ENCODE measurements at regions not wholly inside any gene's neighbourhood (a gene's known extent, or its start where the extent isn't known, plus 50 kb on each side); places are given as distances from the start of the nearest gene placed in this dataset.
"Not testable (repeated sequence)": the region's sequence is repeated elsewhere in the genome, so short reads cannot be mapped to it uniquely, and the experiment has no call there.

DNA sequence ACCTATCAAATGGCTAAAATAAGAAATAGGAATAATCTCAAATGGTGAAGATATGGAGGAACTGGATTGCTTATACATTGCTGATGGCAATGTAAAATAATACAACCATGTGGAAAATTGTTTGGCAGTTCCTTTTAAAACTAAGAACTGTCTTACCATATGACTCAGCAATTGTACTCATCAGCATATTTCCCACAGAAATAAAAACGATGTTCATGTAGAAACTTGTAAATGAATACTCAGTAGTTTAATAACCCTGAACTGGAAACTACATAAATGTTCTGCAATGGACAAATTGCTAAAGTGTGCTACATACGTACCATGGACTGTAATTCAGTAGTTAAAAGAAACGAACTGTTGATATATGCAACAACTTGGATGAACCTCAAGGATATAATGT lies 253.9 kb upstream of the RBMS3 start:
- in situ Hi-C loops (cut with MboI; ENCODE audit: low pct_unique_long_range_greater_than_20kb in 2 of 9, low sequenced_read_pairs in 9 of 9, unreplicated experiment in 9 of 9), result no loop called here
- ATAC-seq (replicated peaks in 6 of 8), result peak in 3 of 8 experiments; percentile 54 to 82 (median 64)
- Histone ChIP-seq H3K4me3 (no peak overlapping the region), H3K27ac (no peak overlapping the region), H3K4me1 (replicated peaks in 1 of 2) (no peaks in the 10 kb centered on the region)
- 0 to 100% (median 87%) methylated on average over 1 to 3 of the region's 3 CpGs; no CpG with 5 or more reads in 1 of the 10 experiments for WGBS, 10 experiments

DNA sequence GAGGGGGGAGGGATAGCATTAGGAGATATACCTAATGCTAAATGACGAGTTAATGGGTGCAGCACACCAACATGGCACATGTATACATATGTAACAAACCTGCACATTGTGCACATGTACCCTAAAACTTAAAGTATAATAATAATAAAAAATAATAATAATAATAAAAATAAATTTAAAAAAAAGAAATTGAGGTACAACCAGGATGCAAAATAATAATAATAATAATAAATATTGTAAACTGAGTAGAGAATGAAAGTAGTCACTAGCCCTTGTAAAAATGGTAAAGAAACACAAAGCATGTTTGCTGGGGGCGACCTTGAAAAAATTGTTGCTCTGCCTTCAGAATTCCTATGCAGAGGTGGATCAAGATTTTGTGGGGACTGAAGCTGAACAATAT lies 249.7 kb upstream of the RBMS3 start:
- ATAC-seq (replicated peaks in 6 of 8); H3K27ac ChIP-seq; H3K4me3 ChIP-seq; in situ Hi-C loops (cut with MboI; ENCODE audit: low pct_unique_long_range_greater_than_20kb in 2 of 9, low sequenced_read_pairs in 9 of 9, unreplicated experiment in 9 of 9); H3K4me1 ChIP-seq (replicated peaks in 1 of 2): not testable (repeated sequence)
- WGBS, 10 experiments, result 78 to 100% (median 95%) methylated on average over 1 of the region's 2 CpGs; no CpG with 5 or more reads in 2 of the 10 experiments

DNA sequence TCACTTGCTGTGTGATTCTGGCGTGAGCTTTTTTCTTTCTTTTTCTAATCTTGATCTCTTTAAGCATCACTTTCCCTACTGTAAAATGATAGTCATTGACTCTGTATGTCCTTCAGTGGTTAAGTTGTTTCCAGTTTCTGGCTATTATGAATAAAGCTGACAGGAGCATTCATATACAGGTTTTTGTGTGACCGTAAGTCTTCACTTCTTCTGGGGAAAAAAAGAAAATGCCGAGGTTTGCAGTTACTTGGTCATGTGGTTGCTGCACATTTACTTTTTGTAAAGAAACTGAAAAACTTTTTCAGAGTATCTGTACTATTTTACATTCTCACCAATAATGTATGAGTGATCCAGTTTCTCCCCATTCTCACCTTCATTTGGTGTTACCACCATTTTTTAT lies 247.4 kb upstream of the RBMS3 start:
- WGBS, 10 experiments, result 70 to 100% (median 98%) methylated on average over 1 to 3 of the region's 3 CpGs; no CpG with 5 or more reads in 2 of the 10 experiments
- Histone ChIP-seq H3K4me3 (no peak overlapping the region), H3K27ac (no peak overlapping the region), H3K4me1 (replicated peaks in 1 of 2) (no peaks in the 10 kb centered on the region)
- in situ Hi-C loops (cut with MboI; ENCODE audit: low pct_unique_long_range_greater_than_20kb in 2 of 9, low sequenced_read_pairs in 9 of 9, unreplicated experiment in 9 of 9), result no loop called here
- no peak for ATAC-seq (replicated peaks in 6 of 8)

DNA sequence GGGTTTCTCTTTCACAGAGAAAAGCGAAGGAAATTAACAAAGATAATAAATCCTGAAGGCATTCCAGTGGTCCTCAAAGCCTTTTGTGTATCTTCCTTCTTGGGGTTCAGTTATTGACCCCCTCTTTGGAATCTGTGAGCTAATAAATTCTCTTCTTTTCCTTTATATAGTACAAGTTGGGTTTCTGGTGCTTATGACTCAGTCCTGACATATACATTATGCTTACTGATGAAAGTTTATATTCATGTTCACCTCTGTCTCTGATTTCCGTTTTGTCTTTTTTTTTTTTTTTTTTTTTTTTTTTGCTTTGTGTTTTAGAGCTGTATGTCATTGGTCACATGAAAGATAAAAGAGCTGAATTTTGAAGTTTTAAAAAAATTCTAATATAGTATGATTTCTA lies 230.7 kb upstream of the RBMS3 start:
- ATAC-seq (replicated peaks in 6 of 8), result no peak
- 3 to 88% (median 58%) methylated on average over 1 to 2 of the region's 2 CpGs for WGBS, 10 experiments
- H3K4me3 ChIP-seq, result no peak overlapping the region
- no peaks in the 10 kb centered on the region for H3K4me1 ChIP-seq (replicated peaks in 1 of 2)
- no peak overlapping the region for H3K27ac ChIP-seq
- in situ Hi-C loops (cut with MboI; ENCODE audit: low pct_unique_long_range_greater_than_20kb in 2 of 9, low sequenced_read_pairs in 9 of 9, unreplicated experiment in 9 of 9), result no loop called here

DNA sequence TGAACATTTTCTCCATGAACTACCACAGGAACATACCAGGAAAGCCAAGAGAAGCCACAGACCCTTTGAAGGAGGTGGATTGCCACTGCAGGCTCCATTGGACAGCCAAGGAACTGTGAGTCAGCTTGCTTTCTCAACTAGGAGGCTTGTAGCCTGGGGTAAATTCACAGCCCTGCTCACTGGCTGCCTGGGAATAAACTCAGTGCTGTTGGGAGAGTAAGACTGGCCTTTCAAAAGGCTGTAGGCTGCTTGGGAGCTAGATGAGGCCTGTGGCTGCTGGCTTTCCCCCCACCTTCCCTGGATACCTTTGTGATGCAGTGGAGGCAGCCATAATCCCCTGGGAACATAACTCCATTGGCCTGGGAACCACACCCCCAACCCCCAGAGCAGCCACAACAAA lies 223.5 kb upstream of the RBMS3 start:
- no peak overlapping the region for H3K27ac ChIP-seq
- no peaks in the 10 kb centered on the region for H3K4me1 ChIP-seq (replicated peaks in 1 of 2)
- ATAC-seq (replicated peaks in 6 of 8), result no peak
- no peak overlapping the region for H3K4me3 ChIP-seq
- in situ Hi-C loops (cut with MboI; ENCODE audit: low pct_unique_long_range_greater_than_20kb in 2 of 9, low sequenced_read_pairs in 9 of 9, unreplicated experiment in 9 of 9), result no loop called here

DNA sequence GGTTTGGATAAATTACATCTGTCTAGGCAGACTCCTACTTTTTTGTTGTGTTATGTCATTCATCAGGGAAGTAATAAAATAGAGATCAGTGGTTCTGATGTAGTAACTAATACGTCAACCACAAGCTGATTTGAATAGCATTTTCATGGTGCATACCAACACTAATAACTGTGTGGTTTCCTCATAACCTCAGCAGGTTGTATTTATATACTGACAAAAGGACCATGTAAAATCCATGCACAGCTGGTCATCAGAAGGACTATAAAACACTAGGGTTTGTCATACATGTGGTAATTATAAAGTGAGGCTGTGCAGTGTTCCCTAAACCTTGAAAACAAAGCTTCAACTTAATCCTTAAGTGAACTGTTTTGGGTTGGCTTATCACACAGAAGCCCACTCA lies 216.8 kb upstream of the RBMS3 start:
- Histone ChIP-seq H3K27ac (no peak overlapping the region), H3K4me1 (replicated peaks in 1 of 2) (peaks cover 6 to 12% of the 10 kb centered on the region in 2 donors), H3K4me3 (no peak overlapping the region)
- in situ Hi-C loops (cut with MboI; ENCODE audit: low pct_unique_long_range_greater_than_20kb in 2 of 9, low sequenced_read_pairs in 9 of 9, unreplicated experiment in 9 of 9), result no loop called here
- peak in 3 of 8 experiments; percentile 30 to 54 (median 39) for ATAC-seq (replicated peaks in 6 of 8)
- WGBS, 10 experiments, result 67 to 88% (median 71%) methylated on average over 1 of the region's 1 CpG; no CpG with 5 or more reads in 5 of the 10 experiments

DNA sequence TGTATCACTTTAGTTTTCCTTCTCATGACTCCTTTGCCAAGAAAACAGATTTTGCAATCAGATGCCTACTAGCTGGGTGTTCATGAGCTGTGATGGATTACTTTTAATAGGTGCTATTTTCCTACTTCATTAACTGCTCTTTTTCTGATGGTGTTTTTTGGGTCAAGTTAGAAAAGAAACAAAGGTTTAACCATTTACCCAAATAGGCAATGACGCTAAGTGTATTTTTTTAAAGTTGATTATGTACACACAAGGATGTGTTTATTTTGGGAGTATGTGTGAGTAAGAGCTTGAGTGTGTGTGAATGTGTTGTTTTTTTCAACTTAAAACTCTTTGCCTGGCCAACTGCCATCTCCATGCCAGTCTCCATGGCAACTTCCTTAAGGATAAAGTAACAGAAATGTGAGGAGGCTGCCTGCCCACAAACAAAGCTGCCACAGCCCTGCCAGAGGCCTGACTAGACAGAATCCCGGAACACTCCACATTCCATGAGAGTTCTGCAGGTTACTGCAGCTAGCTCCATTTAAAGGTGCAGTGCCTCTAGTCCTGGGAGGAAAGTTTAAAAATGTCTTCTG lies 215.6 kb upstream of the RBMS3 start:
- ATAC-seq (replicated peaks in 6 of 8), result peak; percentile 69 to 100 (median 95)

DNA sequence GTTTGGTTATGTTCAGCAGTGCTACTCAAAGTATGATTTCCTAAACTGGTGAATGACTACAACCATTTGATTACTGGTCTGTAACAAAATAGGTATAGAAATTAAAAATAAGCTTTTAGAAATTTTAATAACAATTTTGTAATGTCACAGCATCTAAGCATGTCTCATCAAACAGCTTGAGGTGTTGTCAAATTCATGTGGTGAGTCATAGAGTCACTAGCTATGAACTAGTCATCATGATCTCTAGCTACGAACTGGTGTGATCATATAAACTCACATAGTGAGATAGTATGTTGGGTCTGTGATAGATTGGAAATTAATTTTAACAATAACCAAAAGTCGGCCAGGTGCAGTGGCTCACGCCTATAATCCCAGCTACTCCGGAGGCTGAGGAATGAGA lies 213.9 kb upstream of the RBMS3 start:
- ATAC-seq (replicated peaks in 6 of 8), result no peak
- whole genome bisulfite sequencing, 10 experiments, result 40 to 100% (median 83%) methylated on average over 1 to 4 of the region's 4 CpGs
- Histone ChIP-seq H3K4me3 (no peak overlapping the region), H3K27ac (no peak overlapping the region), H3K4me1 (replicated peaks in 1 of 2) (peaks cover 6 to 12% of the 10 kb centered on the region in 2 donors)
- in situ Hi-C loops (cut with MboI; ENCODE audit: low pct_unique_long_range_greater_than_20kb in 2 of 9, low sequenced_read_pairs in 9 of 9, unreplicated experiment in 9 of 9), result no loop called here

More for the DNA sequence above, 215.6 kb upstream of the RBMS3 start:
- 0 to 50% (median 33%) methylated on average over 1 to 2 of the region's 2 CpGs; no CpG with 5 or more reads in 4 of the 10 experiments for WGBS, 10 experiments
- in situ Hi-C loops (cut with MboI; ENCODE audit: low pct_unique_long_range_greater_than_20kb in 2 of 9, low sequenced_read_pairs in 9 of 9, unreplicated experiment in 9 of 9), result no loop called here
- no peak overlapping the region for H3K27ac ChIP-seq
- H3K4me3 ChIP-seq, result no peak overlapping the region
- H3K4me1 ChIP-seq (replicated peaks in 1 of 2), result peaks cover 6 to 12% of the 10 kb centered on the region in 2 donors

DNA sequence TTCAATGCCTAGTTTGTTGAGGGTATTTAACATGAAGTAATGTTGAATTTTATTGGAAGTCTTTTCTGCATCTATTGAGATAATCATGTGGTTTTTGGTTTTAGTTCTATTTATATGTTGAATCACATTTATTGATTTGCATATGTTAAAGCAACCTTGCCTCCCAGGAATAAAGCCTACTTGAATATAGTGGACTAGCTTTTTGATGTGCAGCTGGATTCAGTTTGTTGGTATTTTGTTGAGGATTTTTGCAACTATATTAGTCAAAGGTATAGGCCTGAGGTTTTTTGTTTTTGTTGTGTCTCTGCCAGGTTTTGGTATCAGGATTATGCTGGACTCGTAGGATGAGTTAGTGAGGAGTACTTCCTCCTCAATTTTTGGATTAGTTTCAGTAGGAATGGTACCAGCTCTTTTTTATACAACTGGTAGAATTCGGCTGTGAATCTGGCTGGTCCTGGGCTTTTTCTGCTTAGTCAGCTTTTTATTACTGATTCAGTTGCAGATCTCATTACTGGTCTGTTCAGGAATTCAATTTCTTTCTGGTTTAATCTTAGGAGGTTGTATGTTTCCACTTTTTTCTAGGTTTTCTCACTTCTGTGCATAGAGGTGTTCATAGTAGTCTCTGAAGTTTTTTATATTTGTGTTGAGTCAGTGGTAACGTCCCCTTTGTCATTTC lies 209.8 kb upstream of the RBMS3 start:
- 40 to 100% (median 85%) methylated on average over 1 to 3 of the region's 3 CpGs for WGBS, 10 experiments
- ATAC-seq (replicated peaks in 6 of 8), result peak in 3 of 8 experiments; percentile 27 to 91 (median 75)
- in situ Hi-C loops (cut with MboI; ENCODE audit: low pct_unique_long_range_greater_than_20kb in 2 of 9, low sequenced_read_pairs in 9 of 9, unreplicated experiment in 9 of 9), result no loop called here

DNA sequence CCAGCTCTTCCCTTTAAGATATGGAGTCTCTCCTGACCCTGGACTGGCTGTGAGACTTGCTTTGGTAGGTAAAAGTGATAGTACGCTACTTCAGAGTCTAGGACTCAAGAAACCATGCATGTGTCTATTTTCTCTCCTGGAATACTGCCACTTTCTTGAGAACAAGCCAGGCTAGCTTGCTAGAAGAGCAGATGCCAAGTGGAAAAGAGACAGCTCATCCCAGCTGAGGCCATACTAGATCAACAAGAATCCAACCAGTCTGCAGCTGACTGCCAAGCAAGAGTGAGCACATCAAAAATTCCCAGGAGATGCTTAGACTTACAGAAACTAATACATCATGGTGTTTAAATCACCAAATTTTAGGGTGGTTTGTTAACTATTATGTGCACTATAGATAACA lies 208.3 kb upstream of the RBMS3 start:
- no peak overlapping the region for H3K27ac ChIP-seq
- no peak overlapping the region for H3K4me3 ChIP-seq
- ATAC-seq (replicated peaks in 6 of 8), result no peak
- H3K4me1 ChIP-seq (replicated peaks in 1 of 2), result no peaks in the 10 kb centered on the region
- in situ Hi-C loops (cut with MboI; ENCODE audit: low pct_unique_long_range_greater_than_20kb in 2 of 9, low sequenced_read_pairs in 9 of 9, unreplicated experiment in 9 of 9), result no loop called here
- WGBS, 10 experiments, result 50 to 100% (median 82%) methylated on average over 1 of the region's 1 CpG; no CpG with 5 or more reads in 6 of the 10 experiments

More for the DNA sequence above, 209.8 kb upstream of the RBMS3 start:
- Histone ChIP-seq H3K4me1 (replicated peaks in 1 of 2) (no peaks in the 10 kb centered on the region), H3K4me3 (no peak overlapping the region), H3K27ac (no peak overlapping the region)

DNA sequence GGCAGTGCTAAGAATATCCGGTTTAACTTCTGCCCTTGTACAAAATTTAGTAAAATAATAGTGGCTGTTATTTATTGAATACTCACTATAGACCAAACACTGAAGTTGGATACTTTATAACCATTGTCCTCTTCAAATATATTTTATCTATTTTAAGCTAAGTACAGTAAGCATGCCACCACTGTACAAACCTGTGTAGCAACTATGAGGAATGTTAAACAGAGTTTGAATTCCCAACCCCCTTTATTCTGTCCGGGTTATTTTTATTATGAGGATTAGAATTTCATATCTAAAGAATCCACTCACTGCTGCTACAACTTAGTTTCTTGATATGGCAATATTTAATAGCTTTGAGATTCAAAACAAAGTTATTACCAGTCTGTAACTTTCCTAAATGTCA lies 203.5 kb upstream of the RBMS3 start:
- in situ Hi-C loops (cut with MboI; ENCODE audit: low pct_unique_long_range_greater_than_20kb in 2 of 9, low sequenced_read_pairs in 9 of 9, unreplicated experiment in 9 of 9), result no loop called here
- H3K27ac ChIP-seq, result no peak overlapping the region
- no peaks in the 10 kb centered on the region for H3K4me1 ChIP-seq (replicated peaks in 1 of 2)
- H3K4me3 ChIP-seq, result no peak overlapping the region
- no peak for ATAC-seq (replicated peaks in 6 of 8)
- WGBS, 10 experiments, result 46 to 100% (median 78%) methylated on average over 1 to 2 of the region's 2 CpGs; no CpG with 5 or more reads in 2 of the 10 experiments

DNA sequence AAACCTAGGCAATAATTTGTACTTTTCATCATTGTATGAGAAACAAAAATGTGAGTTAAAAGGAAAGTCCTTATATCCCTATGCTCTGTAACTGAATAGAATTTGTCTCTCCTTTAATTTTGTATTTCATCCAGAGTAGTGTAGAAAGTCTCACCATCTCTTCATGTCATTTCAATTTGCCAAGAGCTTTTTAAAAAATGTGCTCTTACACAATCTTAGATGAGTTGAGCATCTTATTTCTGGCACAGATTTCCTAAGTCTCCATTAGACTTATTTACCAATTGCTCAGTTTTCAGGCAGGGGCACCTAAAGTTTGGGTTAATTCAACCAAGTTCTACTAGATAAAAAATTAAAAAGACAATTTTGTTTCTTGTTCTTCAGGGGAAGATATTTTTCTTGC lies 201.5 kb upstream of the RBMS3 start:
- Histone ChIP-seq H3K4me3 (no peak overlapping the region), H3K27ac (no peak overlapping the region), H3K4me1 (replicated peaks in 1 of 2) (no peaks in the 10 kb centered on the region)
- in situ Hi-C loops (cut with MboI; ENCODE audit: low pct_unique_long_range_greater_than_20kb in 2 of 9, low sequenced_read_pairs in 9 of 9, unreplicated experiment in 9 of 9), result no loop called here
- no peak for ATAC-seq (replicated peaks in 6 of 8)

DNA sequence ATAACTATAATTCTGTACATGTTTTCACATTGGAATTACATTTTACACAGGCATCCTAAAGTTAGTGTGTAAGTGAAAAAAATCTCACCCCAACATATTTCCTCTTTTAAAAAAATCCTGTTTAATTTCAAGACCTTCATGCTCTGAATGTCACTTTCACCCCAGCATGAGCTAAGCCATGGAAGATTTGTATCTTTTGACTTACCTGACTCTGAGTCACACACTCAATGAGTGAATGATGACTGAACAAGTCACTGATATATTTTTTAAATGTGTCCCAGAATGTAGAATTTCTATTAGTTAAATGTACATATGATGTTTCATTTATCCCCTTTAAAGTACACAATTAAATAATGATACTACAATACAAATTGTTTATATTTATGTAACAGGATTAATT lies 199.9 kb upstream of the RBMS3 start:
- no peak for ATAC-seq (replicated peaks in 6 of 8)
- H3K27ac ChIP-seq, result no peak overlapping the region
- in situ Hi-C loops (cut with MboI; ENCODE audit: low pct_unique_long_range_greater_than_20kb in 2 of 9, low sequenced_read_pairs in 9 of 9, unreplicated experiment in 9 of 9), result no loop called here
- no peaks in the 10 kb centered on the region for H3K4me1 ChIP-seq (replicated peaks in 1 of 2)
- no peak overlapping the region for H3K4me3 ChIP-seq

DNA sequence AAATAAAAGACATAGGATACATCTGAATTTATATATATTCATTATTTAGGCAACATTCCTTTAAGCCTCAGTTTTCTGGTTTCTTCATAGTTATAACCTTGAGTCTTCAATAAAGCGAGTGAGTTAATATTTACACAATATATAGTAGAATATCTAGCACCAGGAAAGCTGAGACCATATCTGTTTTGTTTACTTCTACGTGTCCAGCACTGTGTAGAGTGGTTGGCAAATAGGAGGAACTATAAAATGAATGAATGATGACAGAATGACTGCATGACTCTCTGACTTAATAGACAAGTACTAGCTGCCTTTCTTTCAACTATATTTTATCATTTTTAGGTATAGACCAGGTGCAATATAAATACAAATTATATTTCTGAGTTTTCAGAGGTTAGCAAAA lies 197.8 kb upstream of the RBMS3 start:
- ATAC-seq (replicated peaks in 6 of 8), result no peak
- H3K27ac ChIP-seq, result no peak overlapping the region
- in situ Hi-C loops (cut with MboI; ENCODE audit: low pct_unique_long_range_greater_than_20kb in 2 of 9, low sequenced_read_pairs in 9 of 9, unreplicated experiment in 9 of 9), result no loop called here
- no peak overlapping the region for H3K4me3 ChIP-seq
- 52 to 100% (median 78%) methylated on average over 1 to 2 of the region's 2 CpGs for WGBS, 10 experiments
- H3K4me1 ChIP-seq (replicated peaks in 1 of 2), result no peaks in the 10 kb centered on the region

Data from motor neuron (in vitro differentiated cells).